OCI-LY7 (cell line): ENCODE measurements at regions not wholly inside any gene's neighbourhood (a gene's known extent, or its start where the extent isn't known, plus 50 kb on each side); places are given as distances from the start of the nearest gene placed in this dataset.

Source experiments
- EZH2phosphoT487 ChIP-seq: fragments of 200-600 bp; sonication (generic); IDR thresholded peaks from 2 replicates; pipeline ENCODE4 v1.6.1; 2018; ENCODE audit warnings: low read depth, borderline replicate concordance, mild to moderate bottlenecking, mixed run types, antibody characterized with exemption, low read length, moderate library complexity, mixed read lengths
- TF ChIP-seq, protein P1 (sequence below): fragments of 200-600 bp; sonication (generic); conservative IDR thresholded peaks from 2 replicates; pipeline ENCODE4 v1.5.1; 2014; ENCODE audit warnings: mild to moderate bottlenecking, antibody characterized with exemption, low read length, moderate library complexity, mixed read lengths

DNA sequence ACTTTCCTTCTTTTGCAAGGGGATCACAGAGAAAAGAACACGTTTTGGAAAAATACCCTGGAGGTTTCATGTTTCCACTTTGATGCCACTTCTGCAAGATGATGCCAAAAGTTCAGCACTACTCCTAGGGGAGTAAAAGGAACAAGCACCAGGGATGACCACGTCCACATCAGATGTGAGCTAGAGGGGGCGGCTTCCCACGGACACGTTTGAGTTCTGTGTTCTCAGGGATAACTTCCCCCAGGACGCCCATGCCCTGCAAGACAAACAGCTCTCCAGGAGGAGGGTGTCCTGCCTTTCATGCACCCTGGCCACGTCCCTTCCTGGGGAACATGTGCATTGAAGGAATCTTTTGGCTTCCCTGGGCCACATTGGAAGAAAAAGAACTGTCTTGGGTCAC lies 66.6 kb upstream of the TRIO start:
- TF ChIP-seq, protein P1, sequence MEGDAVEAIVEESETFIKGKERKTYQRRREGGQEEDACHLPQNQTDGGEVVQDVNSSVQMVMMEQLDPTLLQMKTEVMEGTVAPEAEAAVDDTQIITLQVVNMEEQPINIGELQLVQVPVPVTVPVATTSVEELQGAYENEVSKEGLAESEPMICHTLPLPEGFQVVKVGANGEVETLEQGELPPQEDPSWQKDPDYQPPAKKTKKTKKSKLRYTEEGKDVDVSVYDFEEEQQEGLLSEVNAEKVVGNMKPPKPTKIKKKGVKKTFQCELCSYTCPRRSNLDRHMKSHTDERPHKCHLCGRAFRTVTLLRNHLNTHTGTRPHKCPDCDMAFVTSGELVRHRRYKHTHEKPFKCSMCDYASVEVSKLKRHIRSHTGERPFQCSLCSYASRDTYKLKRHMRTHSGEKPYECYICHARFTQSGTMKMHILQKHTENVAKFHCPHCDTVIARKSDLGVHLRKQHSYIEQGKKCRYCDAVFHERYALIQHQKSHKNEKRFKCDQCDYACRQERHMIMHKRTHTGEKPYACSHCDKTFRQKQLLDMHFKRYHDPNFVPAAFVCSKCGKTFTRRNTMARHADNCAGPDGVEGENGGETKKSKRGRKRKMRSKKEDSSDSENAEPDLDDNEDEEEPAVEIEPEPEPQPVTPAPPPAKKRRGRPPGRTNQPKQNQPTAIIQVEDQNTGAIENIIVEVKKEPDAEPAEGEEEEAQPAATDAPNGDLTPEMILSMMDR = no peak
- no peak for TF ChIP-seq EZH2phosphoT487
